Liver (tissue), 3 donors: ENCODE measurements at regions not wholly inside any gene's neighbourhood (a gene's known extent, or its start where the extent isn't known, plus 50 kb on each side); places are given as distances from the start of the nearest gene placed in this dataset.

Experiments used
- CTCF ChIP-seq: fragments of 150-350 bp; IDR thresholded peaks from 2 replicates; pipeline ENCODE4 v1.5.1; 2017; ENCODE audit warnings: improper control_type of control experiment, low read depth, low read length; ENCODE audit not compliant: missing input control
- EGR1 ChIP-seq, 2 donors: IDR thresholded peaks; 2 replicates each; pipeline ENCODE4 v1.6.1; 2016 to 2018; ENCODE audit warnings: antibody characterized with exemption in 2 of 2, low read depth in 2 of 2
- FOXA1 ChIP-seq: IDR thresholded peaks from 2 replicates; pipeline ENCODE4 v1.6.1; 2016; ENCODE audit warnings: antibody characterized with exemption
- GABPA ChIP-seq, 2 donors: IDR thresholded peaks in 1 of 2; conservative IDR thresholded peaks in 1 of 2; 2 replicates each; pipeline ENCODE4 v1.6.1; 2016; ENCODE audit warnings: antibody characterized with exemption in 2 of 2, mild to moderate bottlenecking in 1 of 2, moderate library complexity in 1 of 2
- HNF4A ChIP-seq, 2 donors: conservative IDR thresholded peaks; 2 replicates each; pipeline ENCODE4 v1.6.1; 2016; ENCODE audit warnings: antibody characterized with exemption in 2 of 2, mild to moderate bottlenecking in 2 of 2
- SP1 ChIP-seq: IDR thresholded peaks from 2 replicates; pipeline ENCODE4 v1.6.1; 2018; ENCODE audit warnings: antibody characterized with exemption, mild to moderate bottlenecking
- TAF1 ChIP-seq: conservative IDR thresholded peaks from 2 replicates; pipeline ENCODE4 v1.6.1; 2016; ENCODE audit warnings: antibody characterized with exemption, mild to moderate bottlenecking
- YY1 ChIP-seq: IDR thresholded peaks from 2 replicates; pipeline ENCODE4 v1.6.1; 2016; ENCODE audit warnings: antibody characterized with exemption, mild to moderate bottlenecking
- donor health status: healthy.
- donor health status: healthy.

- TF ChIP-seq CTCF (no peak), FOXA1 (no peak), SP1 (no peak), YY1 (no peak), GABPA (IDR thresholded peaks at IDR 0.05 in 1 of 2, conservative IDR thresholded peaks at IDR 0.05 in 1 of 2) (no peak), TAF1 (no peak), EGR1 (IDR thresholded peaks at IDR 0.05; ENCODE audit: low read depth in 2 of 2) (no peak), HNF4A (conservative IDR thresholded peaks at IDR 0.05) (no peak)
These were observed 134.3 kb upstream of the ZNF92 start for GRCh38 chr7:65239324-65239706.
